Choroid plexus epithelial cell (primary cell): ENCODE measurements at regions not wholly inside any gene's neighbourhood (a gene's known extent, or its start where the extent isn't known, plus 50 kb on each side); places are given as distances from the start of the nearest gene placed in this dataset.
A peak's percentile ranks its signal among the peaks of the same experiment; 100 is the strongest.

ENCODE experiments used
- DNase-seq: peaks from one replicate; pipeline ENCODE4 v3.0.0-alpha.2; 2010; ENCODE audit warnings: low read depth
- H3K4me3 ChIP-seq: 2 replicates; pipeline ENCODE4 v1.5.1; 2011; ENCODE audit warnings: low read depth, mild to moderate bottlenecking, control low read depth, low read length, moderate library complexity
- CTCF ChIP-seq: conservative IDR thresholded peaks from 2 replicates; pipeline ENCODE4 v1.5.1; 2011; ENCODE audit warnings: low read depth, mild to moderate bottlenecking, control low read depth, inconsistent platforms, low read length, moderate library complexity

GRCh38 chr11:95305705-95306104 lies 74.7 kb upstream of the SESN3 start:
- TF ChIP-seq CTCF, result no peak
- no peak for DNase-seq
- no peak overlapping the region for H3K4me3 ChIP-seq

GRCh38 chr11:95304777-95305176 lies 73.8 kb upstream of the SESN3 start:
- H3K4me3 ChIP-seq, result no peak overlapping the region
- TF ChIP-seq CTCF, result no peak
- DNase-seq, result no peak

- no peak overlapping the region for H3K4me3 ChIP-seq
- no peak for TF ChIP-seq CTCF
- no peak for DNase-seq
These were observed 71.2 kb upstream of the SESN3 start for GRCh38 chr11:95302211-95302610.

GRCh38 chr11:95301474-95301873 lies 70.5 kb upstream of the SESN3 start:
- no peak for DNase-seq
- TF ChIP-seq CTCF, result no peak
- no peak overlapping the region for H3K4me3 ChIP-seq

DNA sequence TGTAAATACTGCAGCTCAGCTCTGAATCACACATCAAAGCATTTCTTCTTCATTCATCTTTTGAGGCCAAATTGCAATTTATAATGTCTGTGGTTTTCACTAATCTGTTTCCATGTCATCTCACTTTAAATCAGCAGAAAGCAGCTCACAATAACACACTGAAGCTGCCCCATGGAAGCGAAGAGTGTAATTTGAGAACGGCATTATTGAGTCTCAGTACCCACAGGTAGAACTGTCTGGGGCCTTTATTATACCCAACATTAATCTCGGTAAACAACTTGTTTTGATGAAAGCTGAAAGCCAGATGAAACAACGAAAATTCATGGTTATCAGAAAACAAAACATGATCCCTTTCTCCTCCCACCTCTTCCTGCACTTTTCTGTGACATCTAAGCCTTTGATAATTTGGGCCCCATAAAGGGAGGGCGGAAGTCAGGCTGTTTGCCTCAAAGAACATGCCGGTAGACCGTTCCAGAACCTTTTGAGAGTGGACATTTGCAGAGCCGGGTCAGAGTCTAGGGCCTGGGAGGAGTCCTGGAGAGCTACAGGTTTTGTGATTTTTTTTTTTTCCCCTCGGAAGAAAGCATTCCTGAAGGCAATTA lies 68.2 kb upstream of the SESN3 start:
- H3K4me3 ChIP-seq, result no peak overlapping the region
- peak; percentile 5 for DNase-seq
- TF ChIP-seq CTCF, result no peak

GRCh38 chr11:95297680-95298452 lies 66.9 kb upstream of the SESN3 start:
- no peak for DNase-seq
- no peak for TF ChIP-seq CTCF
- H3K4me3 ChIP-seq, result no peak overlapping the region

- H3K4me3 ChIP-seq, result no peak overlapping the region
- DNase-seq, result no peak
- no peak for TF ChIP-seq CTCF
These were observed 65.6 kb upstream of the SESN3 start for GRCh38 chr11:95296621-95297025.
